ENCODE measurements at regions not wholly inside any gene's neighbourhood (a gene's known extent, or its start where the extent isn't known, plus 50 kb on each side); places are given as distances from the start of the nearest gene placed in this dataset.
A peak's percentile ranks its signal among the peaks of the same experiment; 100 is the strongest.

DNA sequence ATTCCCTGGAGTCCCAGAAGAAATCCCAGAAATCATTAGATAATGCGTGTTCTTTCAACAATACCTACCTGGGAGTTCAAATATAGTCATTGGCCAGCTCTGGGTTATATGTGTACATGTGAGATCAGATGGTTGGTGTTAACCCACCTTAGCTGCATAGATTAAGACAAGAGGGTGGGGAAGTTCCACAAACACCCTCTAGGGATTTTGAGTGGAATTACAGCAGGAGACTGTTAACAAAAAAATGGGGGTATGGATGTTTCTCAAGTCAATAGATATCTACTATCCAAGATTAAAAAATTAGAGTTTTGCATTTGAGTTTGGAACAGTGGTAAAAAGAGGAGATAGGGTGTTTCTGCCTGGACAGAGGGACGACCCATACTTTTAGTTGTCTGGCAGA, 282.5 kb upstream of the CNTN3 start:
- TF ChIP-seq CTCF (IDR thresholded peaks at IDR 0.05; ENCODE audit: insufficient read depth, missing control alignments) = peak; percentile 21
- DNase-seq (ENCODE audit: insufficient read length, low spot score) (peak; percentile 22), FAIRE-seq (peak; percentile 44)

DNA sequence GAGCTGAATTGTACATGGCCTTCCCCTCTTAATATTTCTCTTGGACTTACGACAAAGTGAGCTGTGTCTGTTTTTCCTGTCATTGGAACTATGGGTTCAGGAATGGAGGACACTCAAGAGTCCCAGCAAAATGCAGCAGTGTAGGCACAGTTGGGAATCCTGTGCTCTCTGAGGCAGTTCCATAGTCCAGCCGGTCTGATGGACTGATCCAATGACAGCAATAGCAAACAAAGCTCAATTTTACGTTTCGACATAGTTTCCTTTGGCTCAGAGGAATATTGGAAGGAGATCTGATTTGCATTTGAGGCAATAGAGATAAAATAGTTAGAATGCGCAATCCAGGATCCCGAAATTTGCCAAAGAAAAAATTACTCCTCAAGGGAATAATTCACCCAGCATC, 276.9 kb upstream of the CNTN3 start:
- DNase-seq (ENCODE audit: insufficient read length, low spot score) (no peak), FAIRE-seq (no peak)
- TF ChIP-seq CTCF (IDR thresholded peaks at IDR 0.05; ENCODE audit: insufficient read depth, missing control alignments) = no peak

- DNase-seq (ENCODE audit: insufficient read length, low spot score) (no peak), FAIRE-seq (no peak)
- peak; percentile 36 for TF ChIP-seq CTCF (IDR thresholded peaks at IDR 0.05; ENCODE audit: insufficient read depth, missing control alignments)
These were observed 269.2 kb upstream of the CNTN3 start for GRCh38 chr3:74883690-74884089.

- no peak for FAIRE-seq
- no peak for DNase-seq (ENCODE audit: insufficient read length, low spot score)
- TF ChIP-seq CTCF (IDR thresholded peaks at IDR 0.05; ENCODE audit: insufficient read depth, missing control alignments) = no peak
These were observed 268.8 kb upstream of the CNTN3 start for GRCh38 chr3:74883222-74883621.

DNA sequence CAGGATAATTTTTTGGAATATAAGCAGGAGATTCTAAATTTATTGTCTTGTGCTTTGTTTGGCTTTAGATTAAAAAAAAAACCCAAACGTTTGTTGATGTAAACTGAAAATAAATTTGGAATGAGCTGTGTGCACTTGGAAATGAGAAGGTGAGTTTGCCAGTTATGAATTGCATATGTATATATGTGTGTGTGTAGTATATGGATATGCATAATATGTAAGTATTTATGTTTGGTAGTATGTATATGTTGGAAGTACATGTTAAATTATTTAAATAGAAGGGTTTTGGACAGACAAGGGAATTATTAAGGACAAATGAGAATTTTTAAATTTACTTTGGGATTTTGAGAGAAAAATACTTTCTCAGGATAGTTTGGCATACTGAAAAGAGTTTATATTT, 265.8 kb upstream of the CNTN3 start:
- TF ChIP-seq CTCF (IDR thresholded peaks at IDR 0.05; ENCODE audit: insufficient read depth, missing control alignments) = no peak
- no peak for DNase-seq (ENCODE audit: insufficient read length, low spot score)
- no peak for FAIRE-seq

DNA sequence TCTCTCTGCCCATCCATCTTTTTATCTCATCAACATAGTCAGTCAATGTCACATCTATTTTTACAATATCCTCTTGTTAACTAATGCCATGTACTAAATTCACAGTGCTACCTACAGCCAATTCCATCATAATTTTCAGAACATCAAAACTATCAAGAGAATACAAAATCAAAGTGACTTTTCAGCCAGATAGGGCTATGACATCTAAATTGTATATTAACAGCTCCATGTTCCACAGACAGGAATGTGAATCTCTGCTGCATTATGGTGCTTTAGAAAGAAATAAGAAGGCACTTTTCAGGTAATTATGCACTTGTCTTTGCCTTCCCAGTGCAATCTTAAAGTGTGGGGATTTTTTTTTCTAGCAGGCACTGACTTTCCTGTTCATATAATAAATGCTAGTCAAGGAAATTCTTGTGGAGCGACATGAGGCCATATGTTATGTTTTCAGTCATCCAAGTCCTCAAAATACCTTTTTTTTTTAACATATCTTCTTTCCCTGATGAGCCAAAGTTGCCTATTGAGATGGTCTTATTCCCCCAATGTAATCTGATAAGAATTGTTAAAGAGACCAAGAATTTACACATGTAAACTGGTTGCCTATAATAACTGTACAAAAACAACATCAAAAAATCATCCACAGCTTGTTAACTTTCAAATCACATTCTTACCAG, 252.0 kb upstream of the CNTN3 start:
- no peak for FAIRE-seq
- TF ChIP-seq CTCF (IDR thresholded peaks at IDR 0.05; ENCODE audit: insufficient read depth, missing control alignments) = no peak
- no peak for DNase-seq (ENCODE audit: insufficient read length, low spot score)

GRCh38 chr3:74862476-74862875, 248.0 kb upstream of the CNTN3 start:
- FAIRE-seq (peak; percentile 32), DNase-seq (ENCODE audit: insufficient read length, low spot score) (no peak)
- no peak for TF ChIP-seq CTCF (IDR thresholded peaks at IDR 0.05; ENCODE audit: insufficient read depth, missing control alignments)

Data from D721Med (cell line).